GM23338 (cell line): ENCODE measurements at regions not wholly inside any gene's neighbourhood (a gene's known extent, or its start where the extent isn't known, plus 50 kb on each side); places are given as distances from the start of the nearest gene placed in this dataset.

Experiments used
- ATAC-seq: fragments of 200-7000 bp; cut with Tn5 transposase; 3 replicates; pipeline ENCODE4 v1.9.1; 2020
- DNase-seq: peaks from one replicate; pipeline ENCODE4 v3.0.0-alpha.2; 2015; ENCODE audit warnings: low spot score
- H2AFZ ChIP-seq: fragments of 200-600 bp; sonication (generic); 2 replicates; pipeline ENCODE4 v1.8.0; 2016; ENCODE audit warnings: antibody characterized with exemption, mild to moderate bottlenecking, moderate library complexity
- H3F3A ChIP-seq: fragments of 200-600 bp; sonication (generic); replicated peaks from 2 replicates; pipeline ENCODE4 v1.8.0; 2017; ENCODE audit warnings: antibody characterized with exemption, mixed run types, low read depth
- H3K27ac ChIP-seq: fragments of 200-600 bp; sonication (generic); 2 replicates; pipeline ENCODE4 v1.6.1; 2016; ENCODE audit warnings: low read depth
- H3K27me3 ChIP-seq: fragments of 200-600 bp; sonication (generic); 2 replicates; pipeline ENCODE4 v1.8.0; 2016; ENCODE audit warnings: mild to moderate bottlenecking, mixed run types, moderate library complexity; ENCODE audit not compliant: insufficient read depth
- H3K36me3 ChIP-seq: fragments of 200-600 bp; sonication (generic); 2 replicates; pipeline ENCODE4 v1.8.0; 2016; ENCODE audit warnings: mild to moderate bottlenecking; ENCODE audit not compliant: insufficient read depth
- H3K4me1 ChIP-seq: fragments of 200-600 bp; sonication (generic); 2 replicates; pipeline ENCODE4 v1.8.0; 2016; ENCODE audit warnings: mild to moderate bottlenecking, moderate library complexity; ENCODE audit not compliant: insufficient read depth
- H3K4me2 ChIP-seq: fragments of 200-600 bp; sonication (generic); 2 replicates; pipeline ENCODE4 v1.7.1; 2017; ENCODE audit warnings: mixed run types
- H3K4me3 ChIP-seq: fragments of 200-600 bp; sonication (generic); 2 replicates; pipeline ENCODE4 v1.6.1; 2016; ENCODE audit warnings: mixed run types
- H3K79me2 ChIP-seq: fragments of 200-600 bp; sonication (generic); replicated peaks from 2 replicates; pipeline ENCODE4 v1.8.0; 2017; ENCODE audit warnings: mild to moderate bottlenecking; ENCODE audit not compliant: insufficient read depth
- H3K9me2 ChIP-seq: fragments of 200-600 bp; sonication (generic); 2 replicates; pipeline ENCODE4 v1.8.0; 2017; ENCODE audit not compliant: insufficient read depth
- H4K20me1 ChIP-seq: fragments of 200-600 bp; sonication (generic); replicated peaks from 2 replicates; pipeline ENCODE4 v1.8.0; 2017; ENCODE audit warnings: mild to moderate bottlenecking; ENCODE audit not compliant: insufficient read depth
- H3K27ac Mint-ChIP-seq: 2 replicates; pipeline ENCODE4 v1.8.0; 2020; ENCODE audit warnings: inconsistent platforms, mild to moderate bottlenecking, moderate library complexity, mixed read lengths
- H3K27me3 Mint-ChIP-seq: 3 replicates; pipeline ENCODE4 v1.8.0; 2022; ENCODE audit warnings: low read depth, mild to moderate bottlenecking, moderate library complexity, mixed read lengths, inconsistent platforms; ENCODE audit not compliant: insufficient read depth, poor library complexity
- H3K36me3 Mint-ChIP-seq: 3 replicates; pipeline ENCODE4 v1.8.0; 2021; ENCODE audit warnings: low read depth, mild to moderate bottlenecking, inconsistent platforms, moderate library complexity, mixed read lengths
- H3K4me1 Mint-ChIP-seq: 3 replicates; pipeline ENCODE4 v1.8.0; 2020; ENCODE audit warnings: mild to moderate bottlenecking, inconsistent platforms, mixed read lengths
- H3K4me3 Mint-ChIP-seq: 3 replicates; pipeline ENCODE4 v1.8.0; 2021; ENCODE audit warnings: moderate library complexity, mild to moderate bottlenecking, inconsistent platforms, mixed read lengths
- H3K9me3 Mint-ChIP-seq: 3 replicates; pipeline ENCODE4 v1.8.0; 2020; ENCODE audit warnings: moderate library complexity, mild to moderate bottlenecking, inconsistent platforms, mixed read lengths
- CREB1 ChIP-seq: fragments of 250-450 bp; sonication (Bioruptor Pico); IDR thresholded peaks from 2 replicates; pipeline ENCODE4 v1.5.0; 2020; ENCODE audit warnings: low read depth, mild to moderate bottlenecking, moderate library complexity
- EZH2 ChIP-seq: fragments of 200-600 bp; sonication (generic); IDR thresholded peaks from one replicate; pipeline ENCODE4 v1.8.0; 2017; ENCODE audit warnings: antibody characterized with exemption, mild to moderate bottlenecking, low read depth; ENCODE audit not compliant: unreplicated experiment
- EZH2phosphoT487 ChIP-seq: fragments of 200-600 bp; sonication (generic); IDR thresholded peaks from one replicate; pipeline ENCODE4 v1.8.1; 2018; ENCODE audit warnings: antibody characterized with exemption; ENCODE audit not compliant: unreplicated experiment
- JUNB ChIP-seq: IDR thresholded peaks from one replicate; pipeline ENCODE4 v1.6.1; 2016; ENCODE audit warnings: antibody characterized with exemption; ENCODE audit not compliant: unreplicated experiment
- NANOG ChIP-seq: IDR thresholded peaks from 2 replicates; pipeline ENCODE4 v1.6.1; 2016; ENCODE audit warnings: antibody characterized with exemption, borderline replicate concordance
- POLR2AphosphoS5 ChIP-seq: IDR thresholded peaks from 2 replicates; pipeline ENCODE4 v1.6.1; 2016; ENCODE audit warnings: antibody characterized with exemption, low read depth
- STAT1 ChIP-seq: IDR thresholded peaks from one replicate; pipeline ENCODE4 v1.6.1; 2016; ENCODE audit warnings: antibody characterized with exemption; ENCODE audit not compliant: unreplicated experiment
- ZNF114 ChIP-seq: fragments of 250-450 bp; sonication (Bioruptor Pico); IDR thresholded peaks from 2 replicates; pipeline ENCODE4 v1.5.0; 2020; ENCODE audit warnings: mild to moderate bottlenecking, moderate library complexity
- ZNF331 ChIP-seq: fragments of 250-450 bp; sonication (Bioruptor Pico); IDR thresholded peaks from 2 replicates; pipeline ENCODE4 v1.5.0; 2020; ENCODE audit warnings: low read depth, mild to moderate bottlenecking, moderate library complexity
- TF ChIP-seq, protein P1 (sequence below): IDR thresholded peaks from one replicate; pipeline ENCODE4 v1.6.1; 2018; ENCODE audit warnings: antibody characterized with exemption; ENCODE audit not compliant: unreplicated experiment
- TF ChIP-seq, protein P2 (sequence below): IDR thresholded peaks from 2 replicates; pipeline ENCODE4 v1.6.1; 2016; ENCODE audit warnings: antibody characterized with exemption
- TF ChIP-seq, protein P3 (sequence below), 2 experiments: fragments of 200-600 bp in 1 of 2; sonication (generic) in 1 of 2; conservative IDR thresholded peaks; 2 replicates each; pipeline versions ENCODE4 v1.5.1 to v1.6.1; 2016 to 2017; ENCODE audit warnings: antibody characterized with exemption in 2 of 2, low read depth in 2 of 2, mild to moderate bottlenecking in 2 of 2, moderate library complexity in 1 of 2
- TF ChIP-seq, protein P4 (sequence below): fragments of 250-450 bp; sonication (Bioruptor Pico); IDR thresholded peaks from 2 replicates; pipeline ENCODE4 v1.5.0; 2020; ENCODE audit warnings: mild to moderate bottlenecking, moderate library complexity

DNA sequence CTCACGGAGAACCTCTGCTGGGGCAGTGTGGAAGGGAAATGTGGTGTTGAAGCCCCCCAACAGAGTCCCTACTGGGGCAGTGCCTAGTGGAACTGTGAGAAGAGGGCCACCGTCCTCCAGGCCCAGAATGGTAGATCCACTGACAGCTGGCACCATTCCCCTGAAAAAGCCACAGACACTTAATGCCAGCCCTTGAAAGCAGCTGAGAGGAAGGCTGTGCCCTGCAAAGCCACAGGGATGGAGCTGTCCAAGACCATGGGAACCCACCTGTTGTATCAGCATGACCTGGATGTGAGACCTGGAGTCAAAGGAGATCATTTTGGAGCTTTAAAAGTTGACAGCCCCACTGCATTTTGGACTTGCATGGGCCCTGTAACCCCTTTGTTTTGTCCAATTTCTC is 363.5 kb upstream of the PRICKLE1 start:
- Histone ChIP-seq H3K9me2 (peaks cover 15% of the 10 kb centered on the region; the same call in 1 of the 2 replicates), H3K79me2 (no peaks in the 10 kb centered on the region), H2AFZ (no peak overlapping the region), H3K36me3 (no peaks in the 10 kb centered on the region), H4K20me1 (no peaks in the 10 kb centered on the region), H3K4me2 (no peak overlapping the region), H3K27me3 (no peaks in the 10 kb centered on the region), H3K27ac (no peak overlapping the region), H3K4me1 (no peaks in the 10 kb centered on the region), H3F3A (no peaks in the 10 kb centered on the region), H3K4me3 (no peak overlapping the region)
- ATAC-seq (no peak), DNase-seq (no peak)
- no peaks in the 10 kb centered on the region for H3K4me1 Mint-ChIP-seq
- H3K27me3 Mint-ChIP-seq, result no peaks in the 10 kb centered on the region
- H3K9me3 Mint-ChIP-seq, result peaks cover 24% of the 10 kb centered on the region
- H3K4me3 Mint-ChIP-seq, result no peak overlapping the region
- TF ChIP-seq, protein P1, sequence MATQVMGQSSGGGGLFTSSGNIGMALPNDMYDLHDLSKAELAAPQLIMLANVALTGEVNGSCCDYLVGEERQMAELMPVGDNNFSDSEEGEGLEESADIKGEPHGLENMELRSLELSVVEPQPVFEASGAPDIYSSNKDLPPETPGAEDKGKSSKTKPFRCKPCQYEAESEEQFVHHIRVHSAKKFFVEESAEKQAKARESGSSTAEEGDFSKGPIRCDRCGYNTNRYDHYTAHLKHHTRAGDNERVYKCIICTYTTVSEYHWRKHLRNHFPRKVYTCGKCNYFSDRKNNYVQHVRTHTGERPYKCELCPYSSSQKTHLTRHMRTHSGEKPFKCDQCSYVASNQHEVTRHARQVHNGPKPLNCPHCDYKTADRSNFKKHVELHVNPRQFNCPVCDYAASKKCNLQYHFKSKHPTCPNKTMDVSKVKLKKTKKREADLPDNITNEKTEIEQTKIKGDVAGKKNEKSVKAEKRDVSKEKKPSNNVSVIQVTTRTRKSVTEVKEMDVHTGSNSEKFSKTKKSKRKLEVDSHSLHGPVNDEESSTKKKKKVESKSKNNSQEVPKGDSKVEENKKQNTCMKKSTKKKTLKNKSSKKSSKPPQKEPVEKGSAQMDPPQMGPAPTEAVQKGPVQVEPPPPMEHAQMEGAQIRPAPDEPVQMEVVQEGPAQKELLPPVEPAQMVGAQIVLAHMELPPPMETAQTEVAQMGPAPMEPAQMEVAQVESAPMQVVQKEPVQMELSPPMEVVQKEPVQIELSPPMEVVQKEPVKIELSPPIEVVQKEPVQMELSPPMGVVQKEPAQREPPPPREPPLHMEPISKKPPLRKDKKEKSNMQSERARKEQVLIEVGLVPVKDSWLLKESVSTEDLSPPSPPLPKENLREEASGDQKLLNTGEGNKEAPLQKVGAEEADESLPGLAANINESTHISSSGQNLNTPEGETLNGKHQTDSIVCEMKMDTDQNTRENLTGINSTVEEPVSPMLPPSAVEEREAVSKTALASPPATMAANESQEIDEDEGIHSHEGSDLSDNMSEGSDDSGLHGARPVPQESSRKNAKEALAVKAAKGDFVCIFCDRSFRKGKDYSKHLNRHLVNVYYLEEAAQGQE, result no peak
- TF ChIP-seq, protein P2, sequence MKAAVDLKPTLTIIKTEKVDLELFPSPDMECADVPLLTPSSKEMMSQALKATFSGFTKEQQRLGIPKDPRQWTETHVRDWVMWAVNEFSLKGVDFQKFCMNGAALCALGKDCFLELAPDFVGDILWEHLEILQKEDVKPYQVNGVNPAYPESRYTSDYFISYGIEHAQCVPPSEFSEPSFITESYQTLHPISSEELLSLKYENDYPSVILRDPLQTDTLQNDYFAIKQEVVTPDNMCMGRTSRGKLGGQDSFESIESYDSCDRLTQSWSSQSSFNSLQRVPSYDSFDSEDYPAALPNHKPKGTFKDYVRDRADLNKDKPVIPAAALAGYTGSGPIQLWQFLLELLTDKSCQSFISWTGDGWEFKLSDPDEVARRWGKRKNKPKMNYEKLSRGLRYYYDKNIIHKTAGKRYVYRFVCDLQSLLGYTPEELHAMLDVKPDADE, result no peak
- TF ChIP-seq ZNF114 (CRISPR knock-in tag) (no peak), NANOG (no peak), POLR2AphosphoS5 (no peak), STAT1 (no peak), EZH2phosphoT487 (no peak), ZNF331 (no peak), CREB1 (no peak), EZH2 (no peak), JUNB (no peak)
- TF ChIP-seq, protein P3, sequence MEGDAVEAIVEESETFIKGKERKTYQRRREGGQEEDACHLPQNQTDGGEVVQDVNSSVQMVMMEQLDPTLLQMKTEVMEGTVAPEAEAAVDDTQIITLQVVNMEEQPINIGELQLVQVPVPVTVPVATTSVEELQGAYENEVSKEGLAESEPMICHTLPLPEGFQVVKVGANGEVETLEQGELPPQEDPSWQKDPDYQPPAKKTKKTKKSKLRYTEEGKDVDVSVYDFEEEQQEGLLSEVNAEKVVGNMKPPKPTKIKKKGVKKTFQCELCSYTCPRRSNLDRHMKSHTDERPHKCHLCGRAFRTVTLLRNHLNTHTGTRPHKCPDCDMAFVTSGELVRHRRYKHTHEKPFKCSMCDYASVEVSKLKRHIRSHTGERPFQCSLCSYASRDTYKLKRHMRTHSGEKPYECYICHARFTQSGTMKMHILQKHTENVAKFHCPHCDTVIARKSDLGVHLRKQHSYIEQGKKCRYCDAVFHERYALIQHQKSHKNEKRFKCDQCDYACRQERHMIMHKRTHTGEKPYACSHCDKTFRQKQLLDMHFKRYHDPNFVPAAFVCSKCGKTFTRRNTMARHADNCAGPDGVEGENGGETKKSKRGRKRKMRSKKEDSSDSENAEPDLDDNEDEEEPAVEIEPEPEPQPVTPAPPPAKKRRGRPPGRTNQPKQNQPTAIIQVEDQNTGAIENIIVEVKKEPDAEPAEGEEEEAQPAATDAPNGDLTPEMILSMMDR (conservative IDR thresholded peaks at IDR 0.05; ENCODE audit: low read depth in 2 of 2), result no peak
- TF ChIP-seq, protein P4, sequence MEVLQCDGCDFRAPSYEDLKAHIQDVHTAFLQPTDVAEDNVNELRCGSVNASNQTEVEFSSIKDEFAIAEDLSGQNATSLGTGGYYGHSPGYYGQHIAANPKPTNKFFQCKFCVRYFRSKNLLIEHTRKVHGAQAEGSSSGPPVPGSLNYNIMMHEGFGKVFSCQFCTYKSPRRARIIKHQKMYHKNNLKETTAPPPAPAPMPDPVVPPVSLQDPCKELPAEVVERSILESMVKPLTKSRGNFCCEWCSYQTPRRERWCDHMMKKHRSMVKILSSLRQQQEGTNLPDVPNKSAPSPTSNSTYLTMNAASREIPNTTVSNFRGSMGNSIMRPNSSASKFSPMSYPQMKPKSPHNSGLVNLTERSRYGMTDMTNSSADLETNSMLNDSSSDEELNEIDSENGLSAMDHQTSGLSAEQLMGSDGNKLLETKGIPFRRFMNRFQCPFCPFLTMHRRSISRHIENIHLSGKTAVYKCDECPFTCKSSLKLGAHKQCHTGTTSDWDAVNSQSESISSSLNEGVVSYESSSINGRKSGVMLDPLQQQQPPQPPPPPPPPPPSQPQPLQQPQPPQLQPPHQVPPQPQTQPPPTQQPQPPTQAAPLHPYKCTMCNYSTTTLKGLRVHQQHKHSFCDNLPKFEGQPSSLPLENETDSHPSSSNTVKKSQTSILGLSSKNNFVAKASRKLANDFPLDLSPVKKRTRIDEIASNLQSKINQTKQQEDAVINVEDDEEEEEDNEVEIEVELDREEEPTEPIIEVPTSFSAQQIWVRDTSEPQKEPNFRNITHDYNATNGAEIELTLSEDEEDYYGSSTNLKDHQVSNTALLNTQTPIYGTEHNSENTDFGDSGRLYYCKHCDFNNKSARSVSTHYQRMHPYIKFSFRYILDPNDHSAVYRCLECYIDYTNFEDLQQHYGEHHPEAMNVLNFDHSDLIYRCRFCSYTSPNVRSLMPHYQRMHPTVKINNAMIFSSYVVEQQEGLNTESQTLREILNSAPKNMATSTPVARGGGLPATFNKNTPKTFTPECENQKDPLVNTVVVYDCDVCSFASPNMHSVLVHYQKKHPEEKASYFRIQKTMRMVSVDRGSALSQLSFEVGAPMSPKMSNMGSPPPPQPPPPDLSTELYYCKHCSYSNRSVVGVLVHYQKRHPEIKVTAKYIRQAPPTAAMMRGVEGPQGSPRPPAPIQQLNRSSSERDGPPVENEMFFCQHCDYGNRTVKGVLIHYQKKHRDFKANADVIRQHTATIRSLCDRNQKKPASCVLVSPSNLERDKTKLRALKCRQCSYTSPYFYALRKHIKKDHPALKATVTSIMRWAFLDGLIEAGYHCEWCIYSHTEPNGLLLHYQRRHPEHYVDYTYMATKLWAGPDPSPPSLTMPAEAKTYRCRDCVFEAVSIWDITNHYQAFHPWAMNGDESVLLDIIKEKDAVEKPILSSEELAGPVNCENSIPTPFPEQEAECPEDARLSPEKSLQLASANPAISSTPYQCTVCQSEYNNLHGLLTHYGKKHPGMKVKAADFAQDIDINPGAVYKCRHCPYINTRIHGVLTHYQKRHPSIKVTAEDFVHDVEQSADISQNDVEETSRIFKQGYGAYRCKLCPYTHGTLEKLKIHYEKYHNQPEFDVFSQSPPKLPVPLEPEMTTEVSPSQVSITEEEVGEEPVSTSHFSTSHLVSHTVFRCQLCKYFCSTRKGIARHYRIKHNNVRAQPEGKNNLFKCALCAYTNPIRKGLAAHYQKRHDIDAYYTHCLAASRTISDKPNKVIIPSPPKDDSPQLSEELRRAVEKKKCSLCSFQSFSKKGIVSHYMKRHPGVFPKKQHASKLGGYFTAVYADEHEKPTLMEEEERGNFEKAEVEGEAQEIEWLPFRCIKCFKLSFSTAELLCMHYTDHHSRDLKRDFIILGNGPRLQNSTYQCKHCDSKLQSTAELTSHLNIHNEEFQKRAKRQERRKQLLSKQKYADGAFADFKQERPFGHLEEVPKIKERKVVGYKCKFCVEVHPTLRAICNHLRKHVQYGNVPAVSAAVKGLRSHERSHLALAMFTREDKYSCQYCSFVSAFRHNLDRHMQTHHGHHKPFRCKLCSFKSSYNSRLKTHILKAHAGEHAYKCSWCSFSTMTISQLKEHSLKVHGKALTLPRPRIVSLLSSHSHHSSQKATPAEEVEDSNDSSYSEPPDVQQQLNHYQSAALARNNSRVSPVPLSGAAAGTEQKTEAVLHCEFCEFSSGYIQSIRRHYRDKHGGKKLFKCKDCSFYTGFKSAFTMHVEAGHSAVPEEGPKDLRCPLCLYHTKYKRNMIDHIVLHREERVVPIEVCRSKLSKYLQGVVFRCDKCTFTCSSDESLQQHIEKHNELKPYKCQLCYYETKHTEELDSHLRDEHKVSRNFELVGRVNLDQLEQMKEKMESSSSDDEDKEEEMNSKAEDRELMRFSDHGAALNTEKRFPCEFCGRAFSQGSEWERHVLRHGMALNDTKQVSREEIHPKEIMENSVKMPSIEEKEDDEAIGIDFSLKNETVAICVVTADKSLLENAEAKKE (CRISPR knock-in tag), result no peak
- peaks cover 12% of the 10 kb centered on the region for H3K36me3 Mint-ChIP-seq
- no peak overlapping the region for H3K27ac Mint-ChIP-seq
